ENCODE measurements at regions not wholly inside any gene's neighbourhood (a gene's known extent, or its start where the extent isn't known, plus 50 kb on each side); places are given as distances from the start of the nearest gene placed in this dataset.

DNA sequence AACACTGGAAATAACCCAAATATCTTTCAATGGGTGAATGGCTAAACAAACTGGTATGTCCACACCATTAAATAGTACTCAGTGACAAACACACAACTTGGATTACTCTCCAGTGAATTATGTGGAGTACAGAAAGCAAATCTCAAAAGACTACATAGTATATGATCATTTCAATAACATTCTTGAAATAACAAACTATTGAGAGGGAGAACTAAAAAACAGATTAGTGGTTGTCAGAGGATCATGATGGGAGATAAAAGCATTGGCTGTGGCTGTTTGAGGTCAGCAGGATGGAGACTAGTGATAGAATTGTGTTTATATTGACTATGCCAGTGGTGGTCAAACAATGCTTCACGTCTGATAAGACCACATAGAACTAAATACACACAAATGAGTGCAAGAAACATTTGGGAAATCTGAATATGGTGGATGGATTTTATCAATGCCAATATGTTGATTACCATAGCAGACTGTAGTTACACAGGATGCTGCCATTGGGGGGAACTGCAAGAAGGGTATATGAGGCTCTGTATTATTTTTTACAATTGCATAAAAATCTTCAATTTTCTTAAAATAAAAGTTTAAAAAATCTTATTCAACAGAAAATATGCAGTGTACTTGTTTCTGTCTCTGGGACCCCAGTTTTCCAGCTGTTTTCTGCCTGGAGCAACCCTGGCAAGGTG, 242.0 kb downstream of the TBXT start:
- no peak overlapping the region for H3K27ac Mint-ChIP-seq
- H3K36me3 Mint-ChIP-seq (ENCODE audit: low read depth), result no peaks in the 10 kb centered on the region
- H3K4me3 Mint-ChIP-seq, result no peak overlapping the region
- no peaks in the 10 kb centered on the region for H3K9me3 Mint-ChIP-seq
- no peaks in the 10 kb centered on the region for H3K4me1 Mint-ChIP-seq (ENCODE audit: low read depth)
- no peak for DNase-seq
- H3K27me3 Mint-ChIP-seq, result peaks cover 10% of the 10 kb centered on the region

DNA sequence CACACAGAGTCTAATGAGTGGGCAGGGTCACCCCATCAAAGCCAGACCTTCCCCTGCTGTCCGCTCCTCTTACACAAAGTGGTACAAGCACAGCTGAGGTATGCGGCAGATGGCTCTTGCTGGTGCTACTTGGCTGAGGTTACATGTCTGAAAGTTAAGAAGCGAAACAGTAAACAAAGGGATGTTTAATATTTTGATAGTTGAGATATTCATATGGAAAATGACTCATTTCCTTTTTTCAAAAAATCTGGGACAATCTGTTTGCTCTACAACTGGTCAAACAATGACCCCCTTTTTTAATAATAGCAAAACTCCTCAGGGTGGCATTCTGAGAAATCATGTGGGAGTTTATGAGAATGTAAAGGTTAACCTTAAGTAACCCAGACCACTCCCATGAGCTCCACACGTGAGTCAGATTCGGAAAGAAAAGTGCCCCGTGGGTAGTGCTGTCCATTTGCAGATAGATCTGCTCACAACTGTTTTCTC, 245.3 kb downstream of the TBXT start:
- DNase-seq, result no peak
- Mint-ChIP-seq H3K27me3 (peaks cover 10% of the 10 kb centered on the region), H3K9me3 (no peaks in the 10 kb centered on the region), H3K27ac (no peak overlapping the region), H3K4me3 (no peak overlapping the region), H3K36me3 (ENCODE audit: low read depth) (no peaks in the 10 kb centered on the region), H3K4me1 (ENCODE audit: low read depth) (no peaks in the 10 kb centered on the region)

DNA sequence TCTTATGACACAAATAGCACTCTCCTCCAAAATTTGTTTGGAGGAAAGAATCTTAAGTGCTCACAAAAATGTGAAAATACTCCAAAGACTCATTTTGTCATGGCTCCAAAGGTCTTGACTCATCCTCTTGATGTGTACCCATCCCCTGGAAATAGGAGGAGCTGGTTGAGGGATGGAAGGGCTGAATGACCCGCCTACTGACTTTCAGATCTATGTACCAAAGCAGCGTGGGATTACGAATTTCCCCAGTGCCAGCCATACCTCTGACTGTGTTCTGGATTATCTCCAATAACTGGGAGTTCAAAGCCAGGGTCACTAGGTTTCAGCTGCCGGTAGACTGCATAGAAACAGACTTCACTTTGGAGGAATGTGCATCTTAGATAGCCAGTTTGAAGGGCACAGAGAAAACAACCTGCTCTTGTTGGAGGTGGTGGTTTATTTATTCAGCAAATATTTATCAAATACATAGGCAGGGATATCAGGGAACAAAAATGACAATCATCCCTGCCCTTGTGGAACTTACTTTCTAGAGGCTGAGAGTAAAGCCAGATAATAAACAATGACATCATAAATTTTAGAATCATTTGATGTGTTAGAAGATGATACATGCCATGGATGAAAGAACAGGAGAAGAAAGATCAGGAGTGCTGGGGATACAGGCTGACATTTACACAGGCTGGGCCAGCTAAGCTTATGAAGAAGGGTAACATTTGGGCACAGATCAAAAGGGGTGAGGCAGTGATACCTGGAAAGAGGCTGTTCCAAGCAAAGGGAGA, 246.6 kb downstream of the TBXT start:
- Mint-ChIP-seq H3K4me3 (no peak overlapping the region), H3K9me3 (no peaks in the 10 kb centered on the region), H3K27me3 (peaks cover 10% of the 10 kb centered on the region), H3K4me1 (ENCODE audit: low read depth) (no peaks in the 10 kb centered on the region), H3K27ac (no peak overlapping the region), H3K36me3 (ENCODE audit: low read depth) (no peaks in the 10 kb centered on the region)
- no peak for DNase-seq

- no peaks in the 10 kb centered on the region for H3K36me3 Mint-ChIP-seq (ENCODE audit: low read depth)
- peaks cover 10% of the 10 kb centered on the region for H3K27me3 Mint-ChIP-seq
- DNase-seq, result no peak
- no peaks in the 10 kb centered on the region for H3K4me1 Mint-ChIP-seq (ENCODE audit: low read depth)
- H3K9me3 Mint-ChIP-seq, result no peaks in the 10 kb centered on the region
- H3K4me3 Mint-ChIP-seq, result no peak overlapping the region
- no peak overlapping the region for H3K27ac Mint-ChIP-seq
Observed at GRCh38 chr6:165917576-165917975, 250.1 kb downstream of the TBXT start.

GRCh38 chr6:165915022-165915770, 252.2 kb upstream of the PDE10A start:
- Mint-ChIP-seq H3K27ac (no peak overlapping the region), H3K27me3 (no peaks in the 10 kb centered on the region), H3K4me1 (ENCODE audit: low read depth) (no peaks in the 10 kb centered on the region), H3K4me3 (no peak overlapping the region), H3K9me3 (no peaks in the 10 kb centered on the region), H3K36me3 (ENCODE audit: low read depth) (no peaks in the 10 kb centered on the region)
- DNase-seq, result no peak

DNA sequence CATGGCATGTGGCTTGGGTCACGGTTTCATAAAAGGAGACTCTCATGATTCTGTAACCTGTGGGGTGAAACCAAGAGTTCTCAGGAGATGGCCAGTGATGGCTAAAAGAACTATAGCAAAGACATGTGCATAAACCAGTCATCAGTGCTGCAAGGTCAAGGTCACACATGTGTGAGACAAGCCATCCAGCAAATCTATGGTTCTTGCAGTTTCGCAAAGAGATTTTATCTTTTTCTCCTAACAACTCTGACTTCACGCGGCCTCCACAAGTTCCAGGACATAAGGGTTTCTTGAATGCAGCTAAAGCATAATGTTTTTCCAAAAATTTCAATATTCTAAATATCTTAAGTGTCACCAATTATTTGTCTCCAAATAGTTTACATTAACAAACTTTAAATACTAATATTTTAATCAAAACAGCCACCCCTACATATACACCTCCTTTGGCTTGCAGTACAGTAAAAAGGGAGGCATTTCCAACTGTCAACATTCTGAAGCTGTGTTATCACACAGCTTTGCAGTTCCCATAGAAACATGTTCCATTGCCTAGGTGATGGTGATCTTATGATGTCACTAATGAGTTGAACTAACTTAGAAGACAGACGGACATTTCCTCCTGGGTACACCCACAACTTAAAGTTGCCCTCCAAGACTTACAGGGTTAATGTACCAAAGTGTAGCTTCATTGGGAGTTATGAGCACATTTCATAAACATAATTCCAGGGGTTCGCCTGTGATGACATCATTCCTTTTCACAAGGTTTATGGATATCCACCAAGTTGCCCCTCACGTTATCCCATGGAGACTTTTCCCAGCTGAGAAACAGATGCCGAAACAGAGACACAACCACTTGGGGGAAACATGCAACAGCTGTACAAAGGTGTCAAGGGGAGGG, 250.9 kb upstream of the PDE10A start:
- no peaks in the 10 kb centered on the region for H3K4me1 Mint-ChIP-seq (ENCODE audit: low read depth)

DNA sequence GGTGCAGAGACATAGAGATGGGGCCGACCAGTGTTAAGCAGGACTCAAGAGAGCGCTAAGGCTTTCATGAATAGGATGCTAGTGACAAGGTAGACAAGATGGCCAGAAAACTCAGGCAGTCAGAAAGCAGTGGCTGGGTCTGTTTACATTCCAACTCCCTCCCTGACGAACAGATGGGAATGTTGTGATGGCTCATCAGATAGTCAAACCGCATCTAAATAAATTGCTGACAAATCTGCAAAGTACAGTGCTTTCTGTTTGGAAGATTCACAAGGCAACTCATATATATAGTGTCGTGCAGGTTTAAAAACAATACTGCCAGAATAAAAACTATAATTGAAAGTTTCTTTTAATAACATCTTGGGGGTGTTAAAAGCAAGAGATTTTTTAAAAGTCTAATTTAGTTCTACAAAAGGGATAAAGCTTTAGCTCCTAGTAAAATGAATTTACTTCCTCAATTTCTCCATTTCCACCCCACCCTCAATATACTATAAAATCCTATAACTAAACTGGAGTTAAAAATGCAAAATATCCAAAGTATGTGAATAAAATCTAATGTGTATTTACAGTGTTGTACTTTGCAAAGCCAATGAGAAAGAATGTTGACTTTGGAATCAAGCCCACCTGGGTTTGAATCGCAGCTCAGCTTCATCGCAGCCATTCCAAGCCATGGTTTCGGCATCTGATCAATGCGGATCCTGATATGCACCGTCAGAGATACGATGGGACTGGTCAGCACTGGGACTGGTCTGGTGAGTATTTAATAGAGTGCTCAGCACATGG, 247.3 kb upstream of the PDE10A start:
- Mint-ChIP-seq H3K36me3 (ENCODE audit: low read depth) (no peaks in the 10 kb centered on the region), H3K9me3 (no peaks in the 10 kb centered on the region)
- no peak for DNase-seq

More for the DNA sequence above, 250.9 kb upstream of the PDE10A start:
- Mint-ChIP-seq H3K27ac (no peak overlapping the region), H3K9me3 (no peaks in the 10 kb centered on the region), H3K27me3 (no peaks in the 10 kb centered on the region), H3K36me3 (ENCODE audit: low read depth) (no peaks in the 10 kb centered on the region), H3K4me3 (no peak overlapping the region)
- DNase-seq, result no peak

DNA sequence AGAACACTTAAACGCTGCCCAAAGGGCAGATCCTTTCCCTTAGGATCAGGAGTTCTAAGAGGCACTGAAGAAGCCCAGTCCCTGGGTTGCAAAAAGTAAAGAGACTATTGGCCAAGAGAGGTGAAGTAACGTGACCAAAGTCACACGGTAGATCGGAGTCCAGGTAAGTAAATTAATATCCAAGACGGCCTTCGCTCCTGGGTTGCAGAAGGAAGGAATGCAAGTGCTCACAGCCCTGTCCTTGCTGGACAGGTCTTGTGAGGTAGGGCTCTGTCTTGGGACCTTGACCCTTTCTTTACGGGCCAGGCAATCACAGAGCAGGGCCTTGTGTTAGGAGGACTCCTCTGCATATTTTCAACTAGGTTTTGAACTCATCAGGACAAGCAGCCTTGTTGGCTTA, 243.7 kb upstream of the PDE10A start:
- Mint-ChIP-seq H3K4me1 (ENCODE audit: low read depth) (no peaks in the 10 kb centered on the region), H3K4me3 (no peak overlapping the region), H3K36me3 (ENCODE audit: low read depth) (no peaks in the 10 kb centered on the region), H3K27me3 (peaks cover 8% of the 10 kb centered on the region), H3K27ac (no peak overlapping the region), H3K9me3 (no peaks in the 10 kb centered on the region)
- DNase-seq, result no peak

More for the DNA sequence above, 247.3 kb upstream of the PDE10A start:
- no peak overlapping the region for H3K4me3 Mint-ChIP-seq
- H3K27ac Mint-ChIP-seq, result no peak overlapping the region
- no peaks in the 10 kb centered on the region for H3K27me3 Mint-ChIP-seq
- H3K4me1 Mint-ChIP-seq (ENCODE audit: low read depth), result no peaks in the 10 kb centered on the region

- Mint-ChIP-seq H3K27ac (no peak overlapping the region), H3K36me3 (ENCODE audit: low read depth) (no peaks in the 10 kb centered on the region), H3K4me3 (no peak overlapping the region), H3K4me1 (ENCODE audit: low read depth) (no peaks in the 10 kb centered on the region), H3K27me3 (peaks cover 8% of the 10 kb centered on the region), H3K9me3 (no peaks in the 10 kb centered on the region)
- no peak for DNase-seq
Observed at GRCh38 chr6:165905744-165906143, 242.7 kb upstream of the PDE10A start.

- H3K4me1 Mint-ChIP-seq (ENCODE audit: low read depth), result no peaks in the 10 kb centered on the region
- peaks cover 15% of the 10 kb centered on the region for H3K27me3 Mint-ChIP-seq
- no peak overlapping the region for H3K27ac Mint-ChIP-seq
- no peaks in the 10 kb centered on the region for H3K36me3 Mint-ChIP-seq (ENCODE audit: low read depth)
- no peaks in the 10 kb centered on the region for H3K9me3 Mint-ChIP-seq
- no peak for DNase-seq
- H3K4me3 Mint-ChIP-seq, result no peak overlapping the region
Observed at GRCh38 chr6:165900970-165901369, 237.9 kb upstream of the PDE10A start.

- Mint-ChIP-seq H3K4me1 (ENCODE audit: low read depth) (no peaks in the 10 kb centered on the region), H3K27ac (no peak overlapping the region), H3K4me3 (no peak overlapping the region), H3K27me3 (peaks cover 15% of the 10 kb centered on the region), H3K36me3 (ENCODE audit: low read depth) (no peaks in the 10 kb centered on the region), H3K9me3 (no peaks in the 10 kb centered on the region)
- no peak for DNase-seq
Observed at GRCh38 chr6:165899611-165900010, 236.6 kb upstream of the PDE10A start.

DNA sequence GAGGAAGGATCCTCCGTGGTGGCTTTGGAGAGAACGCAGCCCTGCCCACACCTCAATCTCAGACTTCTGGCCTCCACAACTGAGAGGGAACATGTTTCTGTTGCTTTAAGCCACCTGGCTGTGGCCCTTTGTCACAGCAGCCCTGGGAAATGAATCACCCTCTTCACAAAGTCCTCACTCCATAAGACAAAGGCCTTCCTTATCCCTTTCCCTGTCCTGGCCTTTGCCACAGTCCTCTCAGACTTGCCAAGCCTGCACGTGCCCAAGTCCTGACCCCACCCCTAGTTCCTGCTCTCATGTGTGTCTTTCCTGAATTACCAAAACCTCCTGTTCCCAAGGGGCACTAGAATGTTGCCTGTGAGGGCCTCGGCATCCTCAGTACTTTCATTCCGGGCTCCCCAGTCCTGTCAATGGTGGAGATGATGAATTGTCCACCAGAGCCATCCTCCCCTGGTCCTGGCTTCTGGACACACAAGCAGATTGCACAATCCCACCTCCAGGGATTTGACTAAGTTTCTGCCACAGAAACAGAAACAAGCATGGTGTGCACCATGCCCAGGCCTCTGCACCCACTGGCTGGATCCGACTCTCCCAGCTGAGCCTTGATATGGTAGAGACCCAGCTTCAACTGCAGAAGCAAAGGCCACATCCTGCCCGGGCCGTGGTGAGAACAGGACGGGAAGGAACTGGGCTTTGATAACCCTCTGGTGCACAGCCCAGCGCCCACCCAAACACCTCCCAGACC, 232.6 kb upstream of the PDE10A start:
- Mint-ChIP-seq H3K4me1 (ENCODE audit: low read depth) (no peaks in the 10 kb centered on the region), H3K27ac (no peak overlapping the region), H3K27me3 (peaks cover 17% of the 10 kb centered on the region), H3K9me3 (no peaks in the 10 kb centered on the region), H3K36me3 (ENCODE audit: low read depth) (no peaks in the 10 kb centered on the region), H3K4me3 (no peak overlapping the region)
- DNase-seq, result no peak
